Renal cortex interstitium (tissue), 11 donors: ENCODE measurements at regions not wholly inside any gene's neighbourhood (a gene's known extent, or its start where the extent isn't known, plus 50 kb on each side); places are given as distances from the start of the nearest gene placed in this dataset.
A peak's percentile ranks its signal among the peaks of the same experiment; 100 is the strongest.

Experiments
- DNase-seq, 11 donors: peaks; one replicate each; pipeline ENCODE4 v3.0.0-alpha.2; 2013; ENCODE audit warnings: low read depth in 9 of 11, low spot score in 4 of 11; ENCODE audit errors: extremely low read depth in 1 of 11

GRCh38 chr15:25959100-25959499, 96.0 kb upstream of the ATP10A start:
- DNase-seq = no peak

GRCh38 chr15:25955628-25956027, 92.5 kb upstream of the ATP10A start:
- no peak for DNase-seq

GRCh38 chr15:25954398-25954797, 91.3 kb upstream of the ATP10A start:
- DNase-seq = no peak

- DNase-seq = no peak
Measured at GRCh38 chr15:25950014-25950413, 86.9 kb upstream of the ATP10A start.

- no peak for DNase-seq
Measured at GRCh38 chr15:25947323-25948314, 84.5 kb upstream of the ATP10A start.

- DNase-seq = no peak
Measured at GRCh38 chr15:25946241-25946805, 83.2 kb upstream of the ATP10A start.

GRCh38 chr15:25944386-25944785, 81.3 kb upstream of the ATP10A start:
- DNase-seq = no peak

- DNase-seq = no peak
Measured at GRCh38 chr15:25943831-25944230, 80.7 kb upstream of the ATP10A start.

- DNase-seq = no peak
Measured at GRCh38 chr15:25939122-25939521, 76.0 kb upstream of the ATP10A start.

- no peak for DNase-seq
Measured at GRCh38 chr15:25937796-25938195, 74.7 kb upstream of the ATP10A start.

GRCh38 chr15:25936004-25936403, 72.9 kb upstream of the ATP10A start:
- DNase-seq = no peak

GRCh38 chr15:25933456-25934158, 70.5 kb upstream of the ATP10A start:
- peak; percentile 47 to 75 (median 65) for DNase-seq

- DNase-seq = no peak
Measured at GRCh38 chr15:25932696-25933095, 69.6 kb upstream of the ATP10A start.

- DNase-seq = no peak
Measured at GRCh38 chr15:25931851-25932250, 68.7 kb upstream of the ATP10A start.

GRCh38 chr15:25930931-25931330, 67.8 kb upstream of the ATP10A start:
- no peak for DNase-seq
